ENCODE measurements at regions not wholly inside any gene's neighbourhood (a gene's known extent, or its start where the extent isn't known, plus 50 kb on each side); places are given as distances from the start of the nearest gene placed in this dataset.
"Not testable (repeated sequence)": the region's sequence is repeated elsewhere in the genome, so short reads cannot be mapped to it uniquely, and the experiment has no call there.

DNA sequence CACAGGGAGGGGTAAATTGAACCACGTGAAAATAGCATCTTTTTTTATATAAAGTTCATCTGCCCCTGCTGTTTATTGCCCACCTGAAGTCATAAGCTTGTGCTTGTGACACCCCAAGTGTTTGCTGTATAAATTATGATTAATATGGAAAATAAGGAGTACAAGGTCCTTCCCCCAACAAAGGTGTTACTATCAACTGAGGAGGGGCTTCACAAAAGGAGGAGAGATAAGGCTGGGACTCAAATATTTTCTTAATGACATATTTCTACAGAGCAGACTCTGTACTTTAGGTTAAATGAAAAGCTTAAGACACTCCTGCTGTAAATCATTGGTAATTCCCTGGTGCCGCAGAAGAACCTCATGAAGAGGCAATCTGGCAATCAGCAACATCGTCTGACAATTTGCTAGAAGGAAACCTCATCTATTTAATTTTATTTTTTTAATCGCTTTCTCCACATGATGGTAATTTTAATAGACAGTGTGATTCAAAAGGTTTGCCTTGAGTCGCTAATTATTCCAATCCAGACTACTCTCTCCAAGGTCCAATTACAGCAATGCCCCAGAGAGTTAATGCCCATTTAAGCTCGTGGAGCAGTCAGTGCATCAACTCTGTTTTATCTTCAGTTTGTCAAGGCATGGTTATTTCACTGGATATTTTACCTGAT lies 1432.4 kb downstream of the FAM181B start:
- DNase-seq (ENCODE audit: low read depth in 2 of 2) = no peak

- no peak for DNase-seq (ENCODE audit: low read depth in 2 of 2)
Observed at GRCh38 chr11:81286959-81287358, 1446.7 kb downstream of the FAM181B start.

DNA sequence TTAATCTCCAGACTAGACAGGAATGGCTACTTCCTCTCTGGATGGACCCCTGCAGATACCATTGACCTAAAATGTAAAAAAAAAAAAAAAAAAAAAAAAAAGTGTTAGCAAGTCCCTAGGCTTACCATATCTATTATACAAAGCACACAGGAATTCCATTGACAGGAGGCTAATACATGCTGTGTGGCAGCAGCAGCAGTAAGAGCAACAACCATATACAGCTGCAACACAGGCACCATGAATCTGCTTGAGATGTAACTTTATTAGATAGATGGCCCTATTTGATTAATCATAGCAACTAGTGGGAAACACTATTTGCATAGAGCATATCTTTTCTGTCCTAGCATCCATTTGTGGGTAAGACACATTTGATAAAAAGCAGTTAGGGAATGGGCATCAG lies 1447.1 kb downstream of the FAM181B start:
- DNase-seq (ENCODE audit: low read depth in 2 of 2) = no peak

DNA sequence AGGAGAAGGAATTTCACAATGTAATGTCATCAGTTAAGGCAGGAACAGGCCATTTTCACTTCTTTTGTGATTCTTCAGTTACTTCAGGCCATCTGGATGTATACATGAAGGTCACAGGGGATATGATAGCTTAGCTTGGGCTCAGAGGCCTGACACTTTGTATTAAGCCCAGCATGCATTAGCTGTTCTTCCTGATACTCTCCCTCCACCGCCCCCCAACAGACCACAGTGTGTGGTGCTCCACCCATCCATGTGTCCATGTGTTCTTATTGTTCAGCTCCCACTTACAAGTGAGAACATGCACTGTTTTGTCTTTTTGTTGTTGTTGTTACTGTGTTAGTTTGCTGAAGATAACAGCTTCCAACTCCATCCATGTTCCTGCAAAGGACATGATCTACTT lies 1453.4 kb downstream of the FAM181B start:
- not testable (repeated sequence) for DNase-seq (ENCODE audit: low read depth in 2 of 2)

DNA sequence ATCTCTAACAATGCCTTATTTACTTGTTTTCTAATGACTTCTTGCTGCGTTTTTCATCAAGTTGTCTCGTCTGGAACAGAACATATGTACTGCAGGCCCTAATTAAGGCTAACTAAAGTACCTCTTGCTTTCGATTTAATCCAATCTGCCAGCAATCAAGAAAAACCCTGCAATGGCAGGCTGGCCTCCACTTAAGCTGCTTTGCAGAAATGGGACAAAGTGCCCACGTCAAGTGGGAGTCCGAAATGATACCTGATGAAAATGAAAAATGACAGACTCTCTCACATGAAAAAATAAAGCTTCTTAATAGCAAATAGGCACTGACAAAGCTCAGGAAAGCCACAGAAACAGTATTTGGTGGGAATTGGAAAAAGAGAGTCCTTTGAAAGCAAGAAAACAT lies 1454.7 kb downstream of the FAM181B start:
- DNase-seq (ENCODE audit: low read depth in 2 of 2) = no peak

DNA sequence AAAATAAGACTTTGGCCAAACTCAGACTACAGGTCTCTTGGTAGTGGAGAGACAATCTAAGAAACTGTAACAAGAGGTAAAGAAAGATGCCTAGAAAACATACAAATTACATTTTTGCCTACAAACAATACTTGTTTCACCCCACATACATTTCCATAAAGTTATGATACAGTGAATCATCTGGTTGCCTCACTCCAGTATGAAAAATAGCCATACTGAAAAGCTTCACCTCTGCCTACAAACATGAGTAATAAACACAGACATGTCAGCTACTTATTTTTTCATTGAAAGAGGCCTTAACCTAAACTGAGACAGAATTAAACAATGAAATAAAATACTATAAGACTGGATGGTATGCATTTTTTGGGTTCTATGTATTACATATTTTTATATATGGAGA lies 1463.0 kb downstream of the FAM181B start:
- DNase-seq (ENCODE audit: low read depth in 2 of 2) = no peak

GRCh38 chr11:81267246-81267645 lies 1466.4 kb downstream of the FAM181B start:
- no peak for DNase-seq (ENCODE audit: low read depth in 2 of 2)

GRCh38 chr11:81259471-81259870 lies 1474.2 kb downstream of the FAM181B start:
- DNase-seq (ENCODE audit: low read depth in 2 of 2) = no peak

DNA sequence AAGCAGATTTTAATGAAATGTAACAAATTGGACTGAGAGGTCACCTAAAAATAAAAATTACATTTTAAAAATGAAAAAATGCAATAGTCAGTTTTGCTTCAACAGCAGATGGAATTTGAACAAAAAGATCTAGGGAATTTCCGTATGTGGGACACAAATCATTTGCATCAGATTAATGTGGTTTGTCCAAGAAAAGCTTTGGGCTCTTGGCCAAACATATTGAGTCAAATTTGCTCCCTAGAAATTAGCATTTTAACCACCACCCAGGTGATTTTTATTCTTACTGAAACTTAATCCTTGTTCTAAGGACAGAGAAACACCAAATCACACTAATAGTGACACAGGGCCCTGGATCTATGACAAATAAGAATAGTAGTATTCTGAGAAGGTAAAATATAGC lies 1477.8 kb downstream of the FAM181B start:
- no peak for DNase-seq (ENCODE audit: low read depth in 2 of 2)

DNA sequence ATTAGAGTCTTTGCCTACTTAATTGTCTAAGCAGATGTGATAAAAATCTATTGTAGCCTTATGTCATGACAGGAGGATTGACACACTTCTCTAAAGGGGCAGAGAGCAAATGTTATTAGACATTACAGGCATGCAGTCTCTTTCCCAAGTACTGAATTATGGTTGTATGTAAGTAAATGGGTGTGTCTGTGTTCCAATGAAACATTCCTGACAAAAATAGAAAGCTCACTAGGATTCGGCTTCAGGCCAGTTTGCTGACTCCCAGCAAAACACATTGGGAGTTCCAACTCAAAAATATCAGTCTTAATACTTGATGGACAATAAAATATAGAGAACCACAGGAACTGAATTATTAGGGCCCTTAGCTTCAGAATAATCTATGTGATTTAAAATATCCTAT lies 1480.4 kb downstream of the FAM181B start:
- no peak for DNase-seq (ENCODE audit: low read depth in 2 of 2)

GRCh38 chr11:81246941-81247340 lies 1486.7 kb downstream of the FAM181B start:
- DNase-seq (ENCODE audit: low read depth in 2 of 2) = no peak

DNA sequence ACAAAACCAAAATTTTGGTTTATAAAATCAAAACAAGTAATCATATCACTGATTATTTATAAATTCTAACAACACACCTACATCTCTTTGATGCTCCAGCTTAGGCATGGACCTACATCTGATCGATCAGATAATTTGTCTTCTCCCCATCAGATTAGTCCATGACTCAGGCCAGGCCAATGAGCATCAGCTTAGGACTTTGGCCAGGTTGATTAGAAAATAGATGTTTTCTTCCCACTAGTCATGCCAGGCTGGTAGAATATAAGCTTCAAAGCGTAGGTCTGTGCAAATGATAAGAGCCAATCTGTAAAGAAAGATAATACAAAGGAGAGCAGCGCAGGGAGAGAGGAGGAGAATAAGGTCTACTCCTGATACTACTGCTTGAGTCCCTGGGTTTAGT lies 1487.9 kb downstream of the FAM181B start:
- DNase-seq (ENCODE audit: low read depth in 2 of 2) = no peak

GRCh38 chr11:81241672-81242275 lies 1491.9 kb downstream of the FAM181B start:
- no peak for DNase-seq (ENCODE audit: low read depth in 2 of 2)

GRCh38 chr11:81237139-81237538 lies 1496.5 kb downstream of the FAM181B start:
- no peak for DNase-seq (ENCODE audit: low read depth in 2 of 2)

DNA sequence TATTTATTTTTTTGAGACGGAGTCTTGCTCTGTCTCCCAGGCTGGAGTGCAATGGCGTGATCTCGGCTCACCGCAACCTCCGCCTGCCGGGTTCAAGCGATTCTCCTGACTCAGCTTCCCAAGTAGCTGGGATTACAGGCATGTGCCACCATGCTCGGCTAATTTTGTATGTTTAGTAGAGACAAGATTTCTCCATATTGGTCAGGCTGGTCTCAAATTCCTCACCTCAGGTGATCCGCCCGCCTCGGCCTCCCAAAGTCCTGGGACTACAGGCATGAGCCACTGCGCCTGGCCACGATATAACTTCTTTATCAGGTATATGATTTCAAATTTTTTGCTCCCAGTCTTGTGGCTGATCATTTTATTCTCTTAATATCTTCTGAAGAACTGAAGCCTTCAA lies 1506.3 kb downstream of the FAM181B start:
- DNase-seq (ENCODE audit: low read depth in 2 of 2) = not testable (repeated sequence)

- DNase-seq (ENCODE audit: low read depth in 2 of 2) = no peak
Observed at GRCh38 chr11:81224396-81224795, 1509.3 kb downstream of the FAM181B start.

DNA sequence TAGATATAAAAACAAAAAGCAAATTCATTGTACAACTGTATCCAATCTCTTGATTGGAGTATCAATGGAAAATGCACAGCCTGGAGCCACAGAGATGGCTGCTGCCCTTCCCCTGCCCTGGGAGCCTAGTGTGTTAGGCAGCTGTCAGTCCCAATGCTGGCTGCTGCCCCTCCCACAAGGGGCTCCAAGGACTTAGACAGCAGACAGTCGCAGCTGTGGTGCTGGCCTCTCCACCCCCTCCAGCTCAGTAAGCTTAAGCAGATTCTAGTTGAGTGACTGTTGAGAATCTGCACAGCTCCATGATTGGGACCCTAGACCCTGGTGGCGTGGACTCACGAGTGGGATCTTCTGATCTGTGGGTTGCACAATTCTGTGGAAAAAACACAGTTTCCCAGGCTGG lies 1511.2 kb downstream of the FAM181B start:
- DNase-seq (ENCODE audit: low read depth in 2 of 2) = no peak

- DNase-seq (ENCODE audit: low read depth in 2 of 2) = no peak
Observed at GRCh38 chr11:81220146-81220895, 1513.3 kb downstream of the FAM181B start.

DNA sequence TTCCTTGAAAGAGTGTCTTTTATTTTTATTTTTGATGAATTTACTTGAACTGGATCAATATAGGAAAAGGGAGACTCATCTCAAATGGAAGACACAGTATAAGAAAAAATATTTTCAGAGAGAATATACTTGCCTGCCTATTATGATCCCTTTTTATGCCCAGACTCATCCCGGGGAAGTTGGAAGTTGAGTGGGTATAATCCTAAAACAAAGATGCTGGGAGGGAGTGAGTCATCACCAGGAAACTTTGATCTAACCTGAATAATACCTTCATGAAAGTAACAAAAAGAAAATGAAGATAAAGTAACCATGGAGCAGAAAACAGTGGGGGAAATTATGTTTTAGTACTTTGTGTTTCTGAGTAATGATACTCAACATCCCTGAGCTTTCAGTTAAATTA lies 1514.0 kb downstream of the FAM181B start:
- DNase-seq (ENCODE audit: low read depth in 2 of 2) = no peak

- DNase-seq (ENCODE audit: low read depth in 2 of 2) = no peak
Observed at GRCh38 chr11:81218440-81218839, 1515.2 kb downstream of the FAM181B start.

DNA sequence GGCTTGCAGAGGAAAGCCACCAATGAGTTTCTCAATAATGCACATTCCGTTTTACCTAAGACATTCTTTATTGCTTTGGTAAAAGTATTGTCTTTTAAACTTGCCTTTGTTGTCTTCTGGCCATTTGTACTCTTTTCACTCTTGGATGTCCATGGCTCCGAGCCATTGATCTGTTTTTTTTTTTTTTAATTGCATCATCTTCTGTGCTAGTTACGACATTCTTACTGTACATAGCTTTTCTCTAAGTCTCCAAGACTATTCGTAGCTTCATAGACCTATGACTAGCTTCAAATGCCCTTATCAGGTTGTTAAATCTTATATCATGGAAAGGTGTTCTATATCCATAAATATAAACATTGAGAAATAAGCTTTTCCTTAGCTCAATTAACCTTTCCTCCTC lies 1522.6 kb downstream of the FAM181B start:
- DNase-seq (ENCODE audit: low read depth in 2 of 2) = no peak

GRCh38 chr11:81207421-81208054 lies 1526.1 kb downstream of the FAM181B start:
- no peak for DNase-seq (ENCODE audit: low read depth in 2 of 2)

GRCh38 chr11:81203876-81204275 lies 1529.8 kb downstream of the FAM181B start:
- DNase-seq (ENCODE audit: low read depth in 2 of 2) = no peak
